HepG2 (cell line): ENCODE measurements at regions not wholly inside any gene's neighbourhood (a gene's known extent, or its start where the extent isn't known, plus 50 kb on each side); places are given as distances from the start of the nearest gene placed in this dataset.

ENCODE experiments used
- ATAC-seq: fragments of 200-7000 bp; cut with Tn5 transposase; 3 replicates; pipeline ENCODE4 v1.9.1; 2020; ENCODE audit warnings: mild to moderate bottlenecking, moderate library complexity
- BruUV-seq: library from RNA; stranded (reverse); fragments of 400-500 nt; replicated peaks from 2 replicates; lab custom pipeline; 2021; lab: Mats Ljungman, UMichigan
- CTCF ChIA-PET: fragments of 300-600 bp; formaldehyde crosslinking; extraction: SDS; loops from one replicate; lab custom pipeline; 2021; ENCODE audit warnings: low total read pairs, inconsistent platforms, low intra/inter-chr PET ratio; lab: Yijun Ruan, JAX
- POLR2A ChIA-PET: fragments of 350-600 bp; sonication (Branson Sonifier 250); formaldehyde crosslinking; loops from one replicate; lab custom pipeline; 2020; ENCODE audit warnings: antibody characterized with exemption, inconsistent platforms; lab: Yijun Ruan, JAX
- DNase-seq: peaks from one replicate; pipeline ENCODE4 v3.0.0-alpha.2; 2015; ENCODE audit warnings: low spot score
- FAIRE-seq: peaks from 3 replicates; lab custom pipeline; 2011; peaks lifted over from hg19 to GRCh38; lab: Jason Lieb, UNC
- H2AFZ ChIP-seq: one replicate; pipeline ENCODE4 v1.6.1; 2011; ENCODE audit warnings: low read length, inconsistent platforms
- H3K27ac ChIP-seq: fragments of 300-600 bp; 3 replicates; pipeline ENCODE4 v1.8.0; 2011; ENCODE audit warnings: mixed run types, mild to moderate bottlenecking, mixed read lengths, low read length, inconsistent platforms; ENCODE audit not compliant: insufficient read depth; ENCODE audit errors: extremely low read length
- H3K27me3 ChIP-seq, 2 experiments: fragments of 200-600 bp in 1 of 2; 2 replicates in 1 of 2; 3 replicates in 1 of 2; pipeline versions ENCODE4 v1.6.0 to v1.8.0; 2011; ENCODE audit warnings: low read length in 2 of 2, mild to moderate bottlenecking in 2 of 2, moderate library complexity in 2 of 2, inconsistent platforms in 1 of 2; ENCODE audit not compliant: insufficient read depth in 2 of 2, control insufficient read depth in 1 of 2
- H3K36me3 ChIP-seq, 2 experiments: fragments of 200-600 bp in 1 of 2; replicated peaks in 1 of 2; 2 replicates in 1 of 2; 3 replicates in 1 of 2; pipeline versions ENCODE4 v1.5.1 to v1.8.0; 2011; ENCODE audit warnings: low read length in 2 of 2, inconsistent platforms in 1 of 2; ENCODE audit not compliant: insufficient read depth in 2 of 2, control insufficient read depth in 1 of 2
- H3K4me1 ChIP-seq: 2 replicates; pipeline ENCODE4 v1.5.1; 2012; ENCODE audit warnings: low read length, inconsistent platforms; ENCODE audit not compliant: insufficient read depth
- H3K4me2 ChIP-seq: 2 replicates; pipeline ENCODE4 v1.6.0; 2011; ENCODE audit warnings: low read depth, low read length, inconsistent platforms
- H3K4me3 ChIP-seq, 3 experiments: fragments of 200-600 bp in 1 of 3; sonication (generic), shearing (Covaris generic) in 1 of 3; replicated peaks in 1 of 3; 2 replicates each; pipeline ENCODE4 v1.5.1; 2011 to 2016; ENCODE audit warnings: low read length in 3 of 3, inconsistent platforms in 2 of 3, low read depth in 2 of 3, mild to moderate bottlenecking in 2 of 3, control low read depth in 1 of 3, mixed read lengths in 1 of 3; ENCODE audit not compliant: insufficient read depth in 1 of 3
- H3K79me2 ChIP-seq: one replicate; pipeline ENCODE4 v1.6.1; 2011; ENCODE audit warnings: low read length, inconsistent platforms; ENCODE audit not compliant: insufficient read depth
- H3K9ac ChIP-seq: 2 replicates; pipeline ENCODE4 v1.6.0; 2011; ENCODE audit warnings: mild to moderate bottlenecking, low read depth, low read length, inconsistent platforms; ENCODE audit not compliant: insufficient read depth
- H3K9me3 ChIP-seq: 2 replicates; pipeline ENCODE4 v1.5.1; 2012; ENCODE audit warnings: mild to moderate bottlenecking, low read length
- H4K20me1 ChIP-seq: 2 replicates; pipeline ENCODE4 v1.6.0; 2011; ENCODE audit warnings: inconsistent platforms, mild to moderate bottlenecking, low read length, moderate library complexity; ENCODE audit not compliant: insufficient read depth
- SNRNP70 ChIP-seq: fragments of 200-400 bp; formaldehyde crosslinking; IDR thresholded peaks from 2 replicates; pipeline ENCODE4 v1.6.1; 2017; ENCODE audit warnings: mild to moderate bottlenecking, low read depth, low read length, moderate library complexity
- SP2 ChIP-seq: sonication (generic); formaldehyde crosslinking; IDR thresholded peaks from 2 replicates; pipeline ENCODE4 v1.5.1; 2020; ENCODE audit warnings: mild to moderate bottlenecking, missing genetic modification reagents
- ZFP36L1 ChIP-seq: sonication (generic); formaldehyde crosslinking; IDR thresholded peaks from 2 replicates; pipeline ENCODE4 v1.8.0; 2022; ENCODE audit warnings: mild to moderate bottlenecking, missing genetic modification reagents, moderate library complexity
- ZNF224 ChIP-seq: sonication (generic); formaldehyde crosslinking; IDR thresholded peaks from 2 replicates; pipeline ENCODE4 v1.5.0; 2020; ENCODE audit warnings: mild to moderate bottlenecking, missing genetic modification reagents
- ZNF331 ChIP-seq: sonication (generic); formaldehyde crosslinking; IDR thresholded peaks from 2 replicates; pipeline ENCODE4 v1.4.0; 2020; ENCODE audit warnings: missing genetic modification reagents
- ZNF703 ChIP-seq: sonication (generic); formaldehyde crosslinking; IDR thresholded peaks from 2 replicates; pipeline ENCODE4 v1.5.1; 2020; ENCODE audit warnings: missing genetic modification reagents, mild to moderate bottlenecking, moderate library complexity, borderline replicate concordance
- ZSCAN12 ChIP-seq: sonication (generic); formaldehyde crosslinking; IDR thresholded peaks from 2 replicates; pipeline ENCODE4 v1.9.0; 2021; ENCODE audit warnings: mild to moderate bottlenecking, missing genetic modification reagents
- WGBS: methylation state at CpG from one replicate; pipeline ENCODE4 v1.1.6; 2017; ENCODE audit warnings: low lambda C conversion rate; 5-methylcytosine and 5-hydroxymethylcytosine counted together
- in situ Hi-C: cut with HindIII; loops from 2 replicates; pipeline ENCODE4 v1.10.0; 2017; ENCODE audit warnings: low pct_unique_long_range_greater_than_20kb; ENCODE audit not compliant: extremely low pct_ligation_motif_present
- intact Hi-C: fragments of 100-400 bp; cut with micrococcal nuclease; formaldehyde crosslinking; loops from one replicate; pipeline ENCODE4 v1.10.0; 2022; ENCODE audit not compliant: unreplicated experiment
- TF ChIP-seq, protein P1 (sequence below): sonication (generic); IDR thresholded peaks from 2 replicates; pipeline ENCODE4 v1.6.1; 2016; ENCODE audit warnings: low read depth, borderline replicate concordance

DNA sequence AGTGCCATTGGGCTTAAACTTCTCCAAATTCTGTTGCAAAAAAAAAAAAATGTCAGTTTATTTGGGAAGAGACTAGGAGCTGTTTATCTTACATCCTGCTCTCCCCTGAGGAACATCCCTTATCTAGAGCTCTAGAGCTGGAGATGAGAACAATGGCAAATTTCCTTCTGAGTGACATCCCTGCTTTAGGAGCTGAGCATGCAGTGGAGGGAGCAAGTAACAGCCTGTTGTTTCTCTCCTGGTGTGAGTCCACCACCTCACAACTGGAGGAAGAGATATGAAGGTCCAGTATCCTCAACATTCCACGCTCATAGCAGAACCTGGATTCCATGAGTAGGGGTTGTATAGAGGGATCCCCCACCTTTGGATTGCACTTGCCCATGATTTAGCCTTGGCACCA lies 676.4 kb downstream of the PCDH18 start (continued):
- TF ChIP-seq, protein P1, sequence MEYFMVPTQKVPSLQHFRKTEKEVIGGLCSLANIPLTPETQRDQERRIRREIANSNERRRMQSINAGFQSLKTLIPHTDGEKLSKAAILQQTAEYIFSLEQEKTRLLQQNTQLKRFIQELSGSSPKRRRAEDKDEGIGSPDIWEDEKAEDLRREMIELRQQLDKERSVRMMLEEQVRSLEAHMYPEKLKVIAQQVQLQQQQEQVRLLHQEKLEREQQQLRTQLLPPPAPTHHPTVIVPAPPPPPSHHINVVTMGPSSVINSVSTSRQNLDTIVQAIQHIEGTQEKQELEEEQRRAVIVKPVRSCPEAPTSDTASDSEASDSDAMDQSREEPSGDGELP, result no peak

DNA sequence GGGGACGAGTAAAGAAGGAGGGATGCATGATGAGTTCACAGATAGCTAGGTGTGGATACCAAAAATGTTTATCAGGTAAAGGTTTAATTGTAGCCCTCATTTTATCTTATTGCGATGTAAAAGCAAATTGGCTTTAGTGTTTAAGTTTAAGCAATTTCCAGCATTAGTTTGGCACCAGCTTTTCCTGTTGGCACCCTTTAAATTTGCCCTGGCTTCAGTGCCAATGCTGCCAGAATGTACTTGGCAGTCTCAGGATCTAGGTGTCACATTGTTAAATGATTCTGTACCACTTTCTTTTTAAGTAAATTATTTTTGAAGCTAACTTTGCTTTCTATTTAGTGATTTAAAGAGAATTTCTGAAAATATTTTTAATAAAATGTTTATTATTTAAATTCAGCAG lies 681.8 kb downstream of the PCDH18 start:
- FAIRE-seq (no peak), DNase-seq (no peak), ATAC-seq (no peak)
- Histone ChIP-seq H3K4me3 (no peak overlapping the region), H3K9ac (no peak overlapping the region), H4K20me1 (no peaks in the 10 kb centered on the region), H2AFZ (no peak overlapping the region), H3K9me3 (no peaks in the 10 kb centered on the region), H3K27ac (no peak overlapping the region), H3K27me3 (no peaks in the 10 kb centered on the region), H3K36me3 (no peaks in the 10 kb centered on the region)
- in situ Hi-C loops, result no loop called here
- no TSS peak for BruUV-seq
- CTCF ChIA-PET, result no interaction called here
- POLR2A ChIA-PET, result no interaction called here
- TF ChIP-seq ZFP36L1 (CRISPR knock-in tag) (no peak), ZSCAN12 (CRISPR knock-in tag) (no peak), ZNF331 (CRISPR knock-in tag) (no peak), SNRNP70 (no peak), ZNF224 (CRISPR knock-in tag) (no peak), SP2 (CRISPR knock-in tag) (no peak), ZNF703 (CRISPR knock-in tag) (no peak)
- TF ChIP-seq, all 625 proteins: peak for 0
- no peaks in the 10 kb centered on the region for H3K79me2 ChIP-seq
- H3K4me1 ChIP-seq, result no peaks in the 10 kb centered on the region
- no peak overlapping the region for H3K4me2 ChIP-seq
- intact Hi-C loops, result no loop called here
- WGBS, result 0% methylated on average over 2 of the region's 2 CpGs
